HG03103 (cell line): ENCODE measurements at regions not wholly inside any gene's neighbourhood (a gene's known extent, or its start where the extent isn't known, plus 50 kb on each side); places are given as distances from the start of the nearest gene placed in this dataset.

Experiments
- ATAC-seq: cut with Tn5 transposase; IDR thresholded peaks from one replicate; pipeline ENCODE4 v1.9.1; 2021; ENCODE audit warnings: low read depth; ENCODE audit not compliant: unreplicated experiment

- no peak for ATAC-seq
Observed at GRCh38 chr2:3138621-3139020, 239.0 kb downstream of the EIPR1 start.

- no peak for ATAC-seq
Observed at GRCh38 chr2:3137651-3138300, 239.8 kb downstream of the EIPR1 start.

GRCh38 chr2:3135676-3136075, 241.9 kb downstream of the EIPR1 start:
- no peak for ATAC-seq

- no peak for ATAC-seq
Observed at GRCh38 chr2:3134026-3134571, 243.5 kb downstream of the EIPR1 start.

- no peak for ATAC-seq
Observed at GRCh38 chr2:3132966-3133365, 244.7 kb downstream of the EIPR1 start.

GRCh38 chr2:3132466-3132865, 245.2 kb downstream of the EIPR1 start:
- ATAC-seq = no peak

- no peak for ATAC-seq
Observed at GRCh38 chr2:3131636-3132326, 245.8 kb downstream of the EIPR1 start.

- no peak for ATAC-seq
Observed at GRCh38 chr2:3130889-3131635, 246.6 kb downstream of the EIPR1 start.

GRCh38 chr2:3130444-3130843, 247.2 kb downstream of the EIPR1 start:
- ATAC-seq = no peak

GRCh38 chr2:3129867-3130266, 247.8 kb downstream of the EIPR1 start:
- ATAC-seq = no peak

GRCh38 chr2:3128786-3129185, 248.8 kb downstream of the EIPR1 start:
- no peak for ATAC-seq

GRCh38 chr2:3127710-3128109, 249.9 kb downstream of the EIPR1 start:
- no peak for ATAC-seq

GRCh38 chr2:3126911-3127621, 250.6 kb downstream of the EIPR1 start:
- ATAC-seq = no peak

- ATAC-seq = no peak
Observed at GRCh38 chr2:3126171-3126910, 251.3 kb downstream of the EIPR1 start.

- ATAC-seq = no peak
Observed at GRCh38 chr2:3125761-3126130, 251.9 kb downstream of the EIPR1 start.

GRCh38 chr2:3125001-3125760, 252.4 kb downstream of the EIPR1 start:
- ATAC-seq = no peak

- ATAC-seq = no peak
Observed at GRCh38 chr2:3122525-3122924, 255.1 kb downstream of the EIPR1 start.

GRCh38 chr2:3121601-3122000, 256.0 kb downstream of the EIPR1 start:
- ATAC-seq = no peak

GRCh38 chr2:3117650-3118216, 259.9 kb downstream of the EIPR1 start:
- no peak for ATAC-seq
